SK-N-SH treated with all-trans-retinoic acid at 6 μM for 48 hours (cell line): ENCODE measurements at regions not wholly inside any gene's neighbourhood (a gene's known extent, or its start where the extent isn't known, plus 50 kb on each side); places are given as distances from the start of the nearest gene placed in this dataset.

Experiments used
- ATAC-seq: fragments of 200-7000 bp; cut with Tn5 transposase; 3 replicates; pipeline ENCODE4 v1.9.1; 2020; ENCODE audit warnings: mild to moderate bottlenecking, moderate library complexity
- ARNTL ChIP-seq: fragments of 450-650 bp; formaldehyde crosslinking; IDR thresholded peaks from 2 replicates; pipeline ENCODE4 v1.5.0; 2020; ENCODE audit warnings: low read depth, mild to moderate bottlenecking, moderate library complexity, borderline replicate concordance
- BACH2 ChIP-seq: fragments of 250-450 bp; sonication (Bioruptor Pico); IDR thresholded peaks from 2 replicates; pipeline ENCODE4 v1.9.0; 2021; ENCODE audit warnings: mild to moderate bottlenecking, borderline replicate concordance
- CSDC2 ChIP-seq: fragments of 250-450 bp; sonication (Bioruptor Pico); IDR thresholded peaks from 2 replicates; pipeline ENCODE4 v1.5.0; 2020; ENCODE audit warnings: mild to moderate bottlenecking, moderate library complexity
- ESRRG ChIP-seq: fragments of 250-450 bp; sonication (Bioruptor Pico); IDR thresholded peaks from 2 replicates; pipeline ENCODE4 v1.6.1; 2021; ENCODE audit warnings: mild to moderate bottlenecking
- GLIS3 ChIP-seq: fragments of 250-450 bp; sonication (Bioruptor Pico); IDR thresholded peaks from 2 replicates; pipeline ENCODE4 v1.5.0; 2020; ENCODE audit warnings: mild to moderate bottlenecking, moderate library complexity
- ISL1 ChIP-seq: fragments of 250-450 bp; sonication (Bioruptor Pico); IDR thresholded peaks from 2 replicates; pipeline ENCODE4 v2.1.2; 2022; ENCODE audit warnings: mild to moderate bottlenecking, moderate library complexity
- OSR1 ChIP-seq: fragments of 250-450 bp; sonication (Bioruptor Pico); IDR thresholded peaks from 2 replicates; pipeline ENCODE4 v1.8.0; 2022; ENCODE audit warnings: moderate library complexity, mild to moderate bottlenecking, inconsistent platforms
- PPARA ChIP-seq: fragments of 250-450 bp; sonication (Bioruptor Pico); IDR thresholded peaks from 2 replicates; pipeline ENCODE4 v1.5.0; 2020; ENCODE audit warnings: mild to moderate bottlenecking, borderline replicate concordance
- RARB ChIP-seq: fragments of 250-450 bp; sonication (Bioruptor Pico); IDR thresholded peaks from 2 replicates; pipeline ENCODE4 v1.8.0; 2021; ENCODE audit warnings: mild to moderate bottlenecking, moderate library complexity
- SNAI2 ChIP-seq: fragments of 250-450 bp; sonication (Bioruptor Pico); IDR thresholded peaks from 2 replicates; pipeline ENCODE4 v1.5.0; 2020; ENCODE audit warnings: mild to moderate bottlenecking, moderate library complexity
- TCF4 ChIP-seq: fragments of 250-450 bp; sonication (Bioruptor Pico); IDR thresholded peaks from 2 replicates; pipeline ENCODE4 v1.8.0; 2021; ENCODE audit warnings: mild to moderate bottlenecking, moderate library complexity, borderline replicate concordance
- TOX ChIP-seq: fragments of 250-450 bp; sonication (Bioruptor Pico); IDR thresholded peaks from 2 replicates; pipeline ENCODE4 v1.8.0; 2021; ENCODE audit warnings: mild to moderate bottlenecking, moderate library complexity, borderline replicate concordance
- ZC3H10 ChIP-seq: fragments of 250-450 bp; sonication (Bioruptor Pico); IDR thresholded peaks from 2 replicates; pipeline ENCODE4 v1.5.1; 2021; ENCODE audit warnings: mild to moderate bottlenecking, moderate library complexity
- ZFP3 ChIP-seq: fragments of 250-450 bp; sonication (Bioruptor Pico); IDR thresholded peaks from 2 replicates; pipeline ENCODE4 v1.5.0; 2020; ENCODE audit warnings: mild to moderate bottlenecking, moderate library complexity
- ZFP30 ChIP-seq: fragments of 450-650 bp; formaldehyde crosslinking; IDR thresholded peaks from 2 replicates; pipeline ENCODE4 v1.5.0; 2022; ENCODE audit warnings: mild to moderate bottlenecking, moderate library complexity
- ZNF565 ChIP-seq: fragments of 450-650 bp; formaldehyde crosslinking; conservative IDR thresholded peaks from 2 replicates; pipeline ENCODE4 v1.5.0; 2020; ENCODE audit warnings: low read depth, mild to moderate bottlenecking, moderate library complexity
- ZNF70 ChIP-seq: fragments of 450-650 bp; formaldehyde crosslinking; IDR thresholded peaks from 2 replicates; pipeline ENCODE4 v1.5.0; 2020; ENCODE audit warnings: mild to moderate bottlenecking, moderate library complexity
- ZNF8 ChIP-seq: fragments of 450-650 bp; formaldehyde crosslinking; IDR thresholded peaks from 2 replicates; pipeline ENCODE4 v1.5.0; 2020; ENCODE audit warnings: mild to moderate bottlenecking, moderate library complexity
- TF ChIP-seq, protein P1 (sequence below): fragments of 250-450 bp; sonication (Bioruptor Pico); IDR thresholded peaks from 2 replicates; pipeline ENCODE4 v1.8.0; 2020; ENCODE audit warnings: mild to moderate bottlenecking, moderate library complexity, borderline replicate concordance
- TF ChIP-seq, protein P2 (sequence below): fragments of 250-450 bp; sonication (Bioruptor Pico); IDR thresholded peaks from 2 replicates; pipeline ENCODE4 v1.5.1; 2020; ENCODE audit warnings: low read depth, mild to moderate bottlenecking, moderate library complexity
- TF ChIP-seq, protein P3 (sequence below): fragments of 250-450 bp; sonication (Bioruptor Pico); IDR thresholded peaks from 2 replicates; pipeline ENCODE4 v1.5.0; 2020; ENCODE audit warnings: mild to moderate bottlenecking, moderate library complexity
- TF ChIP-seq, protein P4 (sequence below): fragments of 250-450 bp; sonication (Bioruptor Pico); IDR thresholded peaks from 2 replicates; pipeline ENCODE4 v1.5.1; 2021; ENCODE audit warnings: mild to moderate bottlenecking, moderate library complexity

DNA sequence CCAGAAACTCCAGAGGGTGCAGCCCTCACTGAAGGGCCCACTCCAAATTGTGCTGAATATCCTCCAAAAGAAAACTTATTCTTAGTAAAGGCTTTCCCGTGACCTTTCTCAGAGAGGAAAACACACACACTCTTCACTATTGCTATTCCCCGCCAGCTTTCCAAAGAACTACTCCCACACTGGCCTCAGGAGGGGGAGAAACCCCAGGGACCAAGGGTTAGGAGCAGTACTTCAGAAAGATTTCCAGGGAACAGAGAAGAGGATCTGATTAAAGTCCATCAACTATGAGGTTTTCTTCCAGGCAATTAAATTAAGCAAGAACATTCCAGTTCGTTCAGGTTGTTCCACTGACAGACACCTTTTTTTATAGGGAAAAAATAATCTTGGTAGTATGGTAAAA is 150.2 kb downstream of the TTC32 start:
- no peak for ATAC-seq
- TF ChIP-seq TOX (CRISPR knock-in tag) (no peak), RARB (CRISPR knock-in tag) (no peak), TCF4 (no peak), ZNF70 (CRISPR knock-in tag) (no peak), OSR1 (CRISPR knock-in tag) (no peak), SNAI2 (CRISPR knock-in tag) (no peak), BACH2 (CRISPR knock-in tag) (no peak), ARNTL (CRISPR knock-in tag) (no peak), PPARA (no peak), ZNF565 (CRISPR knock-in tag) (no peak), ZNF8 (no peak), ZFP30 (CRISPR knock-in tag) (no peak), ISL1 (CRISPR knock-in tag) (no peak), CSDC2 (CRISPR knock-in tag) (no peak), ESRRG (CRISPR knock-in tag) (no peak), ZC3H10 (CRISPR knock-in tag) (no peak)
- TF ChIP-seq, protein P1, sequence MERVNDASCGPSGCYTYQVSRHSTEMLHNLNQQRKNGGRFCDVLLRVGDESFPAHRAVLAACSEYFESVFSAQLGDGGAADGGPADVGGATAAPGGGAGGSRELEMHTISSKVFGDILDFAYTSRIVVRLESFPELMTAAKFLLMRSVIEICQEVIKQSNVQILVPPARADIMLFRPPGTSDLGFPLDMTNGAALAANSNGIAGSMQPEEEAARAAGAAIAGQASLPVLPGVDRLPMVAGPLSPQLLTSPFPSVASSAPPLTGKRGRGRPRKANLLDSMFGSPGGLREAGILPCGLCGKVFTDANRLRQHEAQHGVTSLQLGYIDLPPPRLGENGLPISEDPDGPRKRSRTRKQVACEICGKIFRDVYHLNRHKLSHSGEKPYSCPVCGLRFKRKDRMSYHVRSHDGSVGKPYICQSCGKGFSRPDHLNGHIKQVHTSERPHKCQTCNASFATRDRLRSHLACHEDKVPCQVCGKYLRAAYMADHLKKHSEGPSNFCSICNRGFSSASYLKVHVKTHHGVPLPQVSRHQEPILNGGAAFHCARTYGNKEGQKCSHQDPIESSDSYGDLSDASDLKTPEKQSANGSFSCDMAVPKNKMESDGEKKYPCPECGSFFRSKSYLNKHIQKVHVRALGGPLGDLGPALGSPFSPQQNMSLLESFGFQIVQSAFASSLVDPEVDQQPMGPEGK (CRISPR knock-in tag), result no peak
- TF ChIP-seq, protein P2, sequence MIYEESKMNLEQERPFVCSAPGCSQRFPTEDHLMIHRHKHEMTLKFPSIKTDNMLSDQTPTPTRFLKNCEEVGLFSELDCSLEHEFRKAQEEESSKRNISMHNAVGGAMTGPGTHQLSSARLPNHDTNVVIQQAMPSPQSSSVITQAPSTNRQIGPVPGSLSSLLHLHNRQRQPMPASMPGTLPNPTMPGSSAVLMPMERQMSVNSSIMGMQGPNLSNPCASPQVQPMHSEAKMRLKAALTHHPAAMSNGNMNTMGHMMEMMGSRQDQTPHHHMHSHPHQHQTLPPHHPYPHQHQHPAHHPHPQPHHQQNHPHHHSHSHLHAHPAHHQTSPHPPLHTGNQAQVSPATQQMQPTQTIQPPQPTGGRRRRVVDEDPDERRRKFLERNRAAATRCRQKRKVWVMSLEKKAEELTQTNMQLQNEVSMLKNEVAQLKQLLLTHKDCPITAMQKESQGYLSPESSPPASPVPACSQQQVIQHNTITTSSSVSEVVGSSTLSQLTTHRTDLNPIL (CRISPR knock-in tag), result no peak
- TF ChIP-seq, protein P3, sequence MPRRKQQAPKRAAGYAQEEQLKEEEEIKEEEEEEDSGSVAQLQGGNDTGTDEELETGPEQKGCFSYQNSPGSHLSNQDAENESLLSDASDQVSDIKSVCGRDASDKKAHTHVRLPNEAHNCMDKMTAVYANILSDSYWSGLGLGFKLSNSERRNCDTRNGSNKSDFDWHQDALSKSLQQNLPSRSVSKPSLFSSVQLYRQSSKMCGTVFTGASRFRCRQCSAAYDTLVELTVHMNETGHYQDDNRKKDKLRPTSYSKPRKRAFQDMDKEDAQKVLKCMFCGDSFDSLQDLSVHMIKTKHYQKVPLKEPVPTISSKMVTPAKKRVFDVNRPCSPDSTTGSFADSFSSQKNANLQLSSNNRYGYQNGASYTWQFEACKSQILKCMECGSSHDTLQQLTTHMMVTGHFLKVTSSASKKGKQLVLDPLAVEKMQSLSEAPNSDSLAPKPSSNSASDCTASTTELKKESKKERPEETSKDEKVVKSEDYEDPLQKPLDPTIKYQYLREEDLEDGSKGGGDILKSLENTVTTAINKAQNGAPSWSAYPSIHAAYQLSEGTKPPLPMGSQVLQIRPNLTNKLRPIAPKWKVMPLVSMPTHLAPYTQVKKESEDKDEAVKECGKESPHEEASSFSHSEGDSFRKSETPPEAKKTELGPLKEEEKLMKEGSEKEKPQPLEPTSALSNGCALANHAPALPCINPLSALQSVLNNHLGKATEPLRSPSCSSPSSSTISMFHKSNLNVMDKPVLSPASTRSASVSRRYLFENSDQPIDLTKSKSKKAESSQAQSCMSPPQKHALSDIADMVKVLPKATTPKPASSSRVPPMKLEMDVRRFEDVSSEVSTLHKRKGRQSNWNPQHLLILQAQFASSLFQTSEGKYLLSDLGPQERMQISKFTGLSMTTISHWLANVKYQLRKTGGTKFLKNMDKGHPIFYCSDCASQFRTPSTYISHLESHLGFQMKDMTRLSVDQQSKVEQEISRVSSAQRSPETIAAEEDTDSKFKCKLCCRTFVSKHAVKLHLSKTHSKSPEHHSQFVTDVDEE (CRISPR knock-in tag), result no peak

DNA sequence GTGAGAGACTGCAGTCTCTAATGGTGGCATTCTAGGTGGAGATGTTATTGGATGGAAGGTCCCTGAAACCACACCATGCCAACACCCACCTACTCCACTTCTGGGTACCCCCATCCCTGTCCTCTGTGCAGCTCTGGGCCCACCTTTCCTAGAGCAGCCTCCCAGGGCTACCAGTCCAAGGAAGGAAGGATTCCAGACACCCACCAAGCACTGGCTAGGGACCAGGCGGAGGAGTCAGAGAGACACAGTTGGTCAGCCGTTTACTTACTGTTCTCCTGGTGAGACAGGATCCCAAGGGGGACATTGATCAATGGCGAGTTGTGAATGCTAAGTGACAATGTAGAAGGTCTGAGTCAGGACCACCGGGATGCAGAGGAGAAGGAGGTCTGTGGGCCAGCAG is 151.6 kb downstream of the TTC32 start:
- TF ChIP-seq BACH2 (CRISPR knock-in tag) (no peak), SNAI2 (CRISPR knock-in tag) (no peak), CSDC2 (CRISPR knock-in tag) (no peak), OSR1 (CRISPR knock-in tag) (no peak), ZC3H10 (CRISPR knock-in tag) (no peak)
- TF ChIP-seq, protein P2 (CRISPR knock-in tag), result no peak
- TF ChIP-seq, protein P1 (CRISPR knock-in tag), result no peak
- TF ChIP-seq, protein P4, sequence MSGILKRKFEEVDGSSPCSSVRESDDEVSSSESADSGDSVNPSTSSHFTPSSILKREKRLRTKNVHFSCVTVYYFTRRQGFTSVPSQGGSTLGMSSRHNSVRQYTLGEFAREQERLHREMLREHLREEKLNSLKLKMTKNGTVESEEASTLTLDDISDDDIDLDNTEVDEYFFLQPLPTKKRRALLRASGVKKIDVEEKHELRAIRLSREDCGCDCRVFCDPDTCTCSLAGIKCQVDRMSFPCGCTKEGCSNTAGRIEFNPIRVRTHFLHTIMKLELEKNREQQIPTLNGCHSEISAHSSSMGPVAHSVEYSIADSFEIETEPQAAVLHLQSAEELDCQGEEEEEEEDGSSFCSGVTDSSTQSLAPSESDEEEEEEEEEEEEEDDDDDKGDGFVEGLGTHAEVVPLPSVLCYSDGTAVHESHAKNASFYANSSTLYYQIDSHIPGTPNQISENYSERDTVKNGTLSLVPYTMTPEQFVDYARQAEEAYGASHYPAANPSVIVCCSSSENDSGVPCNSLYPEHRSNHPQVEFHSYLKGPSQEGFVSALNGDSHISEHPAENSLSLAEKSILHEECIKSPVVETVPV (CRISPR knock-in tag), result no peak
- ATAC-seq, result no peak

DNA sequence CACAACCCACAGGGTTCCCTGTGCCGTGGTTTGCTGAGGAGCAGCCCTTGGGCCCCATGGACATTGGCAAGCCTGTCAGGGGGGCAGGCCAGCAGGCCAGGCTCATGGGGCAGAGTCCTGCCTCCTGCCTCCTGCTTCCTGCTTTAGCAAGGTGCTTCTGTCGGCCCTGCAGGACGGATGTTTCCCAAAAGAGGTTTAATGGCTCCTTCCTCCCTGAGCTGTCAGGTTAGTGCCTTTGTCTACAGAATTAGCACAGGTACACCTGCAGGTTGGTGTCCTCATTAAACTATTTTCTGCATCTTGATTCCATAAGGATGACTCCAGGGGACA is 152.3 kb downstream of the TTC32 start:
- ATAC-seq, result no peak
- no peak for TF ChIP-seq RARB (CRISPR knock-in tag)
- TF ChIP-seq, protein P1 (CRISPR knock-in tag), result no peak
- no peak for TF ChIP-seq CSDC2 (CRISPR knock-in tag)
- no peak for TF ChIP-seq ZFP30 (CRISPR knock-in tag)
- TF ChIP-seq GLIS3 (CRISPR knock-in tag), result no peak
- no peak for TF ChIP-seq ZFP3 (CRISPR knock-in tag)
- TF ChIP-seq ZNF70 (CRISPR knock-in tag), result no peak
- TF ChIP-seq ESRRG (CRISPR knock-in tag), result no peak
- TF ChIP-seq, protein P3 (CRISPR knock-in tag), result no peak
- TF ChIP-seq, all 23 proteins: peak for 0
